ENCODE measurements at regions not wholly inside any gene's neighbourhood (a gene's known extent, or its start where the extent isn't known, plus 50 kb on each side); places are given as distances from the start of the nearest gene placed in this dataset.

DNA sequence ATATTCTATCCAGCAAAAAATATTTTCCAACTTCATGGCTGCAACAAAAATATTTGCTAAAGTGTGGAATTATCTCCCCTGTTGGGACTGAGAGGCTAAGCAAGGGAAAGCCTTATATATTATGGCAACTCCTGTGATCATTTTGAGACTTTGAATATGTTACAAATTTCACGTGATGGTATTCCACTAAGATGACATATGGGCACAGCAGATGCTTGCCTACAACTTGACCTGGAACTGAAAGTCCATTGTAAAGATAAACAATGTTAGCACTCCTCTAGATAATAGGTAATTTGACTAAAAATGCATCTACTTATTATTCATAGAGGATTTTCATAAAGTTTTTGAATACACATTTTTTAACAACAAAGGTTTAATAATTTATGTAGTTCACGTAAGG is 1141.5 kb upstream of the CDH6 start:
- no peak for TF ChIP-seq CTCF (IDR thresholded peaks at IDR 0.05)
- TF ChIP-seq POLR2A (IDR thresholded peaks at IDR 0.05), result no peak
